H1 (cell line): ENCODE measurements at regions not wholly inside any gene's neighbourhood (a gene's known extent, or its start where the extent isn't known, plus 50 kb on each side); places are given as distances from the start of the nearest gene placed in this dataset.

Experiments used
- E2F6 ChIP-seq: IDR thresholded peaks from 2 replicates; pipeline ENCODE4 v1.6.1; 2012; ENCODE audit warnings: inconsistent platforms
- GABPA ChIP-seq: IDR thresholded peaks from 2 replicates; pipeline ENCODE4 v1.6.1; 2011; ENCODE audit warnings: mild to moderate bottlenecking, low read length, moderate library complexity, borderline replicate concordance; ENCODE audit not compliant: insufficient read depth
- MAFK ChIP-seq: IDR thresholded peaks from 2 replicates; pipeline ENCODE4 v1.6.1; 2012; ENCODE audit warnings: low read depth, mild to moderate bottlenecking, improper control_type of control experiment, low read length

DNA sequence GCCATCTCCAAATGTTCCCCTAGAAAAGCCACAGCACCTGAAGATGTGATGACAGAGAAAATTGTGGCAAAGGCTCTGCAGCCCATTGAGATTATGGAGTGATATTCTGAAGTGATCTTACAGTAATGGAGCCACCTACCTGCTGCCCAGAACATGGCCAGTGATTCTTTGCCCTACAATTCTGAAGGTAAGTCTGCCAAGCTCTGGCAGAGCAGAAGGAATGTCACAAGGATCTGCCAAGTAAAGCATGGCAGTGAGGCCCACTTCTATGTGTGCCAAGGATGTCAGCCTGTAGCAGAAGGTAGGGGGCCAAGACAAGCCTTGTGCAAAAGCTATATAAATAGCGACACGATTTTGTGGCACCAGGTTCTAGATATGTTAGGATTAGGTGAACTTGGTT lies 155.1 kb downstream of the RND3 start (continued):
- no peak for TF ChIP-seq MAFK
- TF ChIP-seq GABPA = no peak
- TF ChIP-seq E2F6 = no peak
